ENCODE measurements at regions not wholly inside any gene's neighbourhood (a gene's known extent, or its start where the extent isn't known, plus 50 kb on each side); places are given as distances from the start of the nearest gene placed in this dataset.

- Histone ChIP-seq H3K27me3 (ENCODE audit: control insufficient read depth in 2 of 2, insufficient read depth in 2 of 2, low read length in 2 of 2) (no peaks in the 10 kb centered on the region), H3K27ac (ENCODE audit: low read depth in 2 of 2, low read length in 2 of 2) (no peak overlapping the region)
Measured at GRCh38 chr6:2507521-2508037, 243.1 kb downstream of the MYLK4 start.

GRCh38 chr6:2507016-2507415 is 243.7 kb downstream of the MYLK4 start:
- no peak overlapping the region for H3K27ac ChIP-seq (ENCODE audit: low read depth in 2 of 2, low read length in 2 of 2)
- no peak overlapping the region for H3K9ac ChIP-seq (ENCODE audit: low read depth in 1 of 2, low read length in 2 of 2)
- H3K4me3 ChIP-seq (ENCODE audit: low read length in 2 of 2), result no peak overlapping the region

More at GRCh38 chr6:2507521-2508037, 243.1 kb downstream of the MYLK4 start:
- Histone ChIP-seq H3K9me3 (ENCODE audit: control insufficient read depth in 2 of 2, low read length in 2 of 2) (no peaks in the 10 kb centered on the region), H3K9ac (ENCODE audit: low read depth in 1 of 2, low read length in 2 of 2) (no peak overlapping the region), H3K36me3 (ENCODE audit: control insufficient read depth in 2 of 2, insufficient read depth in 2 of 2, low read length in 2 of 2) (no peaks in the 10 kb centered on the region), H3K4me3 (ENCODE audit: low read length in 2 of 2) (no peak overlapping the region), H3K4me1 (ENCODE audit: control insufficient read depth in 2 of 2, insufficient read depth in 2 of 2, low read length in 2 of 2) (no peaks in the 10 kb centered on the region)

GRCh38 chr6:2505624-2506023 is 245.1 kb downstream of the MYLK4 start:
- H3K36me3 ChIP-seq (ENCODE audit: control insufficient read depth in 2 of 2, insufficient read depth in 2 of 2, low read length in 2 of 2), result no peaks in the 10 kb centered on the region
- no peak overlapping the region for H3K9ac ChIP-seq (ENCODE audit: low read depth in 1 of 2, low read length in 2 of 2)
- no peaks in the 10 kb centered on the region for H3K9me3 ChIP-seq (ENCODE audit: control insufficient read depth in 2 of 2, low read length in 2 of 2)
- H3K4me3 ChIP-seq (ENCODE audit: low read length in 2 of 2), result no peak overlapping the region
- H3K27ac ChIP-seq (ENCODE audit: low read depth in 2 of 2, low read length in 2 of 2), result no peak overlapping the region
- no peaks in the 10 kb centered on the region for H3K27me3 ChIP-seq (ENCODE audit: control insufficient read depth in 2 of 2, insufficient read depth in 2 of 2, low read length in 2 of 2)
- H3K4me1 ChIP-seq (ENCODE audit: control insufficient read depth in 2 of 2, insufficient read depth in 2 of 2, low read length in 2 of 2), result no peaks in the 10 kb centered on the region

More at GRCh38 chr6:2507016-2507415, 243.7 kb downstream of the MYLK4 start:
- H3K36me3 ChIP-seq (ENCODE audit: control insufficient read depth in 2 of 2, insufficient read depth in 2 of 2, low read length in 2 of 2), result no peaks in the 10 kb centered on the region
- no peaks in the 10 kb centered on the region for H3K27me3 ChIP-seq (ENCODE audit: control insufficient read depth in 2 of 2, insufficient read depth in 2 of 2, low read length in 2 of 2)
- H3K4me1 ChIP-seq (ENCODE audit: control insufficient read depth in 2 of 2, insufficient read depth in 2 of 2, low read length in 2 of 2), result no peaks in the 10 kb centered on the region
- H3K9me3 ChIP-seq (ENCODE audit: control insufficient read depth in 2 of 2, low read length in 2 of 2), result no peaks in the 10 kb centered on the region

- Histone ChIP-seq H3K9ac (ENCODE audit: low read depth in 1 of 2, low read length in 2 of 2) (no peak overlapping the region), H3K9me3 (ENCODE audit: control insufficient read depth in 2 of 2, low read length in 2 of 2) (no peaks in the 10 kb centered on the region), H3K4me1 (ENCODE audit: control insufficient read depth in 2 of 2, insufficient read depth in 2 of 2, low read length in 2 of 2) (no peaks in the 10 kb centered on the region), H3K36me3 (ENCODE audit: control insufficient read depth in 2 of 2, insufficient read depth in 2 of 2, low read length in 2 of 2) (no peaks in the 10 kb centered on the region), H3K27ac (ENCODE audit: low read depth in 2 of 2, low read length in 2 of 2) (no peak overlapping the region), H3K27me3 (ENCODE audit: control insufficient read depth in 2 of 2, insufficient read depth in 2 of 2, low read length in 2 of 2) (no peaks in the 10 kb centered on the region), H3K4me3 (ENCODE audit: low read length in 2 of 2) (no peak overlapping the region)
Measured at GRCh38 chr6:2504495-2505064, 246.1 kb downstream of the MYLK4 start.

- Histone ChIP-seq H3K27ac (ENCODE audit: low read depth in 2 of 2, low read length in 2 of 2) (no peak overlapping the region), H3K9ac (ENCODE audit: low read depth in 1 of 2, low read length in 2 of 2) (no peak overlapping the region), H3K36me3 (ENCODE audit: control insufficient read depth in 2 of 2, insufficient read depth in 2 of 2, low read length in 2 of 2) (no peaks in the 10 kb centered on the region), H3K4me3 (ENCODE audit: low read length in 2 of 2) (no peak overlapping the region), H3K9me3 (ENCODE audit: control insufficient read depth in 2 of 2, low read length in 2 of 2) (no peaks in the 10 kb centered on the region), H3K27me3 (ENCODE audit: control insufficient read depth in 2 of 2, insufficient read depth in 2 of 2, low read length in 2 of 2) (no peaks in the 10 kb centered on the region), H3K4me1 (ENCODE audit: control insufficient read depth in 2 of 2, insufficient read depth in 2 of 2, low read length in 2 of 2) (no peaks in the 10 kb centered on the region)
Measured at GRCh38 chr6:2503816-2504494, 246.8 kb downstream of the MYLK4 start.

GRCh38 chr6:2502998-2503674 is 247.6 kb downstream of the MYLK4 start:
- no peaks in the 10 kb centered on the region for H3K4me1 ChIP-seq (ENCODE audit: control insufficient read depth in 2 of 2, insufficient read depth in 2 of 2, low read length in 2 of 2)
- H3K27ac ChIP-seq (ENCODE audit: low read depth in 2 of 2, low read length in 2 of 2), result no peak overlapping the region
- H3K36me3 ChIP-seq (ENCODE audit: control insufficient read depth in 2 of 2, insufficient read depth in 2 of 2, low read length in 2 of 2), result no peaks in the 10 kb centered on the region
- no peak overlapping the region for H3K4me3 ChIP-seq (ENCODE audit: low read length in 2 of 2)
- H3K9me3 ChIP-seq (ENCODE audit: control insufficient read depth in 2 of 2, low read length in 2 of 2), result no peaks in the 10 kb centered on the region
- no peaks in the 10 kb centered on the region for H3K27me3 ChIP-seq (ENCODE audit: control insufficient read depth in 2 of 2, insufficient read depth in 2 of 2, low read length in 2 of 2)
- H3K9ac ChIP-seq (ENCODE audit: low read depth in 1 of 2, low read length in 2 of 2), result no peak overlapping the region

GRCh38 chr6:2502096-2502997 is 248.4 kb downstream of the MYLK4 start:
- no peak overlapping the region for H3K9ac ChIP-seq (ENCODE audit: low read depth in 1 of 2, low read length in 2 of 2)
- no peaks in the 10 kb centered on the region for H3K9me3 ChIP-seq (ENCODE audit: control insufficient read depth in 2 of 2, low read length in 2 of 2)
- no peaks in the 10 kb centered on the region for H3K36me3 ChIP-seq (ENCODE audit: control insufficient read depth in 2 of 2, insufficient read depth in 2 of 2, low read length in 2 of 2)
- H3K4me3 ChIP-seq (ENCODE audit: low read length in 2 of 2), result no peak overlapping the region
- H3K4me1 ChIP-seq (ENCODE audit: control insufficient read depth in 2 of 2, insufficient read depth in 2 of 2, low read length in 2 of 2), result no peaks in the 10 kb centered on the region
- H3K27me3 ChIP-seq (ENCODE audit: control insufficient read depth in 2 of 2, insufficient read depth in 2 of 2, low read length in 2 of 2), result no peaks in the 10 kb centered on the region
- no peak overlapping the region for H3K27ac ChIP-seq (ENCODE audit: low read depth in 2 of 2, low read length in 2 of 2)

- Histone ChIP-seq H3K9ac (ENCODE audit: low read depth in 1 of 2, low read length in 2 of 2) (no peak overlapping the region), H3K4me1 (ENCODE audit: control insufficient read depth in 2 of 2, insufficient read depth in 2 of 2, low read length in 2 of 2) (no peaks in the 10 kb centered on the region), H3K36me3 (ENCODE audit: control insufficient read depth in 2 of 2, insufficient read depth in 2 of 2, low read length in 2 of 2) (no peaks in the 10 kb centered on the region), H3K27ac (ENCODE audit: low read depth in 2 of 2, low read length in 2 of 2) (no peak overlapping the region), H3K27me3 (ENCODE audit: control insufficient read depth in 2 of 2, insufficient read depth in 2 of 2, low read length in 2 of 2) (no peaks in the 10 kb centered on the region), H3K4me3 (ENCODE audit: low read length in 2 of 2) (no peak overlapping the region), H3K9me3 (ENCODE audit: control insufficient read depth in 2 of 2, low read length in 2 of 2) (no peaks in the 10 kb centered on the region)
Measured at GRCh38 chr6:2497922-2498623, 252.6 kb downstream of the MYLK4 start.

GRCh38 chr6:2496291-2496690 is 250.9 kb upstream of the GMDS start:
- H3K9ac ChIP-seq (ENCODE audit: low read depth in 1 of 2, low read length in 2 of 2), result no peak overlapping the region
- no peaks in the 10 kb centered on the region for H3K27me3 ChIP-seq (ENCODE audit: control insufficient read depth in 2 of 2, insufficient read depth in 2 of 2, low read length in 2 of 2)
- H3K4me1 ChIP-seq (ENCODE audit: control insufficient read depth in 2 of 2, insufficient read depth in 2 of 2, low read length in 2 of 2), result no peaks in the 10 kb centered on the region
- H3K36me3 ChIP-seq (ENCODE audit: control insufficient read depth in 2 of 2, insufficient read depth in 2 of 2, low read length in 2 of 2), result no peaks in the 10 kb centered on the region
- H3K4me3 ChIP-seq (ENCODE audit: low read length in 2 of 2), result no peak overlapping the region
- H3K9me3 ChIP-seq (ENCODE audit: control insufficient read depth in 2 of 2, low read length in 2 of 2), result no peaks in the 10 kb centered on the region
- H3K27ac ChIP-seq (ENCODE audit: low read depth in 2 of 2, low read length in 2 of 2), result no peak overlapping the region

All from mucosa of rectum (tissue), 2 donors.